ENCODE measurements at regions not wholly inside any gene's neighbourhood (a gene's known extent, or its start where the extent isn't known, plus 50 kb on each side); places are given as distances from the start of the nearest gene placed in this dataset.

DNA sequence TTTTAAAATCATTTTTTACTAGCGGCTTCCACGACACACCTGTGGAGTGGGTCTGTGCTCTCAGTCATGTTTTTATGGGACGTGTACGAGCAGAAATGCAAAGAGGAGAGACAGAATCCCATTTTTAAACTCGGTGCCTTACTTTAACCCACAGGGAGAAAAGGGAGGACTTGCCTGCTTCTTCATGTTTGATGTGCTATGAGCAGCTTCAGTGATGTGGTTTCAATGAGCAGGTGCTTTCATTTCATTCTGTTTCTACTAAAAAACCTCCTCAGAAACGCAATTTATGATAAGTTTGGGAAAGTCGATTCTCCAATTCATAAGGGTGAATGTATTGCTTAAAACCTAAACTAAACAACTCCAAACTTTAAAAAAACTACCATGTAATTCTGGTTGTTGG, 537.2 kb downstream of the GATA3 start:
- Histone ChIP-seq H3K4me3 (ENCODE audit: low read length) (no peak overlapping the region), H3K27me3 (ENCODE audit: control insufficient read depth, insufficient read depth) (peaks cover 5% of the 10 kb centered on the region), H3K27ac (ENCODE audit: low read length) (no peak overlapping the region), H3K4me1 (ENCODE audit: control insufficient read depth, insufficient read depth, low read length) (no peaks in the 10 kb centered on the region), H3K9me3 (ENCODE audit: control insufficient read depth, low read length) (no peaks in the 10 kb centered on the region)
- intact Hi-C loops (cut with DNase I): no loop called here
- ATAC-seq: no peak
- DNase-seq: no peak
- 84% methylated on average over 7 of the region's 7 CpGs for WGBS

DNA sequence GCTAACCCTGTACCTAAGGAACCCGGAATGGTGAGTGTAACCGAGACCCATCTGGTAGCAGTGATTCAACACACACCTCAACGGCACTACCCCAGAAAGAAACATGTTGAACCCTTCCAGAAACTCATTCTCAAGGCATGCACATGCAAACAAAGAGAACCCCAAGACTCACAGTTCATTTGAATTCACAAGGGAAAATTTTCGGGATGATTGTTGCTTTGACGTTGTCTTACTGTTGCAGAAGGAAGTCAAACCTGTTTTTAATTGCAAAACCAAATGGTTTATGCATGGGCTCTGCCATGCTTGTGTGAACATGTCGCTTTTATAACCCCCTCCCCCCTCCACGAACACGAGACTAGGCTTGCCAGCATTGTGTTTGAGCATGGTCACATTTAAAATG, 539.7 kb downstream of the GATA3 start:
- no peak for DNase-seq
- H3K27me3 ChIP-seq (ENCODE audit: control insufficient read depth, insufficient read depth): peaks cover 2% of the 10 kb centered on the region
- H3K9me3 ChIP-seq (ENCODE audit: control insufficient read depth, low read length): no peaks in the 10 kb centered on the region
- no peaks in the 10 kb centered on the region for H3K4me1 ChIP-seq (ENCODE audit: control insufficient read depth, insufficient read depth, low read length)
- H3K4me3 ChIP-seq (ENCODE audit: low read length): no peak overlapping the region
- WGBS: 81% methylated on average over 8 of the region's 8 CpGs
- no peak for ATAC-seq
- intact Hi-C loops (cut with DNase I): no loop called here
- no peak overlapping the region for H3K27ac ChIP-seq (ENCODE audit: low read length)

DNA sequence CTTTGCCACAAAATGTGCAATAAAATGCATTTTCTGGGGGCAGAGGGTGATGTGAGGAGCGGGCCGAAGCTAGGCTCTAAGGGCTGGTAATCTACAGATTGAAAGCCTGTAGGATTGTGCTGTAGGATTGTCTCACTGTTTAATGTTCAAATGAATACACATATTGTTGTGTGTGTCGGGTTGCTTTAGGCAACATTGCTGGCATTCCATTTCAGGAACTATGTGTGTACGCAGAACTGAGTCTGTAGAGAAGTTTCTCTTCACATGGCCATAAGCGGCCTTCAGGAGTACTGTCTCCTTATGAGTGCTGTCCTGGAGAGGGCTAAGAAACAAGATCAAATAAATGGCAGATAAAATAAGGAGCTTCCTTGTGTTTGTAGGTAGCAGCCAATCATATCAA, 540.2 kb downstream of the GATA3 start:
- intact Hi-C loops (cut with DNase I): no loop called here
- H3K27ac ChIP-seq (ENCODE audit: low read length): no peak overlapping the region
- H3K9me3 ChIP-seq (ENCODE audit: control insufficient read depth, low read length): no peaks in the 10 kb centered on the region
- 67% methylated on average over 5 of the region's 5 CpGs for WGBS
- no peak overlapping the region for H3K4me3 ChIP-seq (ENCODE audit: low read length)
- DNase-seq (no peak), ATAC-seq (no peak)
- H3K27me3 ChIP-seq (ENCODE audit: control insufficient read depth, insufficient read depth): peaks cover 2% of the 10 kb centered on the region
- H3K4me1 ChIP-seq (ENCODE audit: control insufficient read depth, insufficient read depth, low read length): no peaks in the 10 kb centered on the region

DNA sequence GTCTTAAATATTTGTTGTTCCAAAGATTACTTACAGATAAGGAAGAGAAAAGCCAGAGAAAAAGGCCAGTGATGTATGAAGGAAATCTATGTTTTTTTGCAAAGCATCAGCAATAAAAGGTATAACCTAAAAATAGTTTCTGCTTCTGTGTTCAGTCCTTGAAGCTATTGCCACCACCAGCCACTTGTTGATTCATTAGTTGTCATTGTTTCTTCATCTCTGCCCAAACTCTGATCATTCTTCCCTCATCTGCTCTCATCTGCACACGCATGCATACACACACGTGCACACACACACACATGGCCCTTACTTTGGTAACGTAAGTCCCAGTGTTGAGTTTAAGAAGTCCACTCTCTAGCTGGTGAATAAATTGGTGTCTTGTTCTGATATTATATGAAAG, 540.7 kb downstream of the GATA3 start:
- no peak for ATAC-seq
- Histone ChIP-seq H3K27ac (ENCODE audit: low read length) (no peak overlapping the region), H3K9me3 (ENCODE audit: control insufficient read depth, low read length) (no peaks in the 10 kb centered on the region), H3K4me3 (ENCODE audit: low read length) (no peak overlapping the region), H3K4me1 (ENCODE audit: control insufficient read depth, insufficient read depth, low read length) (no peaks in the 10 kb centered on the region), H3K27me3 (ENCODE audit: control insufficient read depth, insufficient read depth) (peaks cover 2% of the 10 kb centered on the region)
- intact Hi-C loops (cut with DNase I): no loop called here
- WGBS: 62% methylated on average over 3 of the region's 3 CpGs
- no peak for DNase-seq

DNA sequence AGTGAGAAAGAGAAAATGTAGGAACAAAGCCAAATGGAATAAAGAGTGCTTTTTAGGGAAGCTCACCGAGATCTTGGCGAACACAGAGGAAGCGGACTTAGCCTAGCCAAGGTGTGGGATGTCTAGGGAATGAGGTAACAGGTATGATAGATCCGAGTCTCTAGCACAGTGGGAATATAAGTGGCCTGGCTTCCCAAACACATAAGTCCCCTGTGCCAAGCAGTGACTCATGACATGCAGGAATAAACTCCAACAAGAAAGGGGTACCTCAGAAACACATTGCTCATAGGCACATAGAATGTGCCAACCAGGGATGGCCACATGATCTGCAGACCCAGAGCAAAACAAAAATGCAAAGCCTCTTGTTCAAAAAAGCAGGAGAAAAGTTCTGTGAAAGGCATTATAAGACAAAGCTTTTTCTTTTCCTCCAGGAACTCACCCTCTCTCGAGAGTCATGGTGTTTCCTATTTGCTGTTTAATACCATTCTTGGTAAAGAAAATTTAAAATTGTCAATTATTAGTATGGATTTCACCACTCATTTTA, 542.5 kb downstream of the GATA3 start:
- DNase-seq (no peak), ATAC-seq (no peak)
- H3K27me3 ChIP-seq (ENCODE audit: control insufficient read depth, insufficient read depth): no peaks in the 10 kb centered on the region
- H3K9me3 ChIP-seq (ENCODE audit: control insufficient read depth, low read length): no peaks in the 10 kb centered on the region
- intact Hi-C loops (cut with DNase I): no loop called here
- no peak overlapping the region for H3K4me3 ChIP-seq (ENCODE audit: low read length)
- no peak overlapping the region for H3K27ac ChIP-seq (ENCODE audit: low read length)
- WGBS: 71% methylated on average over 5 of the region's 5 CpGs
- H3K4me1 ChIP-seq (ENCODE audit: control insufficient read depth, insufficient read depth, low read length): no peaks in the 10 kb centered on the region

DNA sequence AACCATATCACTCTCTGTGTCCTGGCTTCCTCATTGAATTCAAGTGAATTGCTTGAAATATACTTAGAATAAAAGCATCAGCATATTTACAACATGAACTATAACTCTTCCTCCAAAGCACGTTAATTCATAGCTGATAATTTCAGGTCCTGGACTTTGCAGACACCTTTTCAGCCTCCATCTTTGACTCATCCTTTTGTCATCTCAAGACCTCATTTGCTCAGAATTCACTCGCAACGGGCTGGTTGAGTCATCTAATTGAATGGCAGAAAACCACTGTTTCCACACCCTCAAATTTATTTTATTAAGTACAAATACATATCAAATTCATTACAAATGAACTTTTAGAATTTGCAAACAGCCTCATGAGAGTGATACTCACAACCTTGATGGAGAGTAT, 545.7 kb downstream of the GATA3 start:
- no peaks in the 10 kb centered on the region for H3K9me3 ChIP-seq (ENCODE audit: control insufficient read depth, low read length)
- intact Hi-C loops (cut with DNase I): no loop called here
- WGBS: 90% methylated on average over 3 of the region's 3 CpGs
- no peak for DNase-seq
- no peak for ATAC-seq
- H3K4me1 ChIP-seq (ENCODE audit: control insufficient read depth, insufficient read depth, low read length): no peaks in the 10 kb centered on the region
- H3K4me3 ChIP-seq (ENCODE audit: low read length): no peak overlapping the region
- no peak overlapping the region for H3K27ac ChIP-seq (ENCODE audit: low read length)
- no peaks in the 10 kb centered on the region for H3K27me3 ChIP-seq (ENCODE audit: control insufficient read depth, insufficient read depth)

DNA sequence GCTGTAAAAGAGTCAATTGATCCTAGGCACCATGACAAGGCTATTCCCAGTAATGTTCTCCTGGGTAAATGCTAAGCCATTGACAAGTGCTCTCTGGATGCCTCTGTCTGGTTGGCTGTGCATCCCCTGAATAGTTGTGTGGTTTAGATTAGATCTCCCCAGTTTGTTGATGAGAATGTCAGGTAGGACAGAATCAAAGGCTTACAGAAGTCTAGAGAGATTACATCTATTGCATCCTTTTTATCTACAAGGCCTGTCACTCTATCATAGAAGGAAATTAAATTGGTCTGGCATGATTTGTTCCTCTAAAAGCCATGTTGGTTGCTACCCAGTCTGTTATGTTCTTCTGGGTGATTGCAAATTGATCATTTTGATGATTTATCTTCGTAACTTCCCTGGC, 548.3 kb downstream of the GATA3 start:
- DNase-seq (no peak), ATAC-seq (no peak)
- Histone ChIP-seq H3K27ac (ENCODE audit: low read length) (no peak overlapping the region), H3K4me1 (ENCODE audit: control insufficient read depth, insufficient read depth, low read length) (no peaks in the 10 kb centered on the region), H3K9me3 (ENCODE audit: control insufficient read depth, low read length) (no peaks in the 10 kb centered on the region), H3K4me3 (ENCODE audit: low read length) (no peak overlapping the region), H3K27me3 (ENCODE audit: control insufficient read depth, insufficient read depth) (no peaks in the 10 kb centered on the region)
- intact Hi-C loops (cut with DNase I): no loop called here
- 87% methylated on average over 1 of the region's 1 CpG for whole genome bisulfite sequencing

DNA sequence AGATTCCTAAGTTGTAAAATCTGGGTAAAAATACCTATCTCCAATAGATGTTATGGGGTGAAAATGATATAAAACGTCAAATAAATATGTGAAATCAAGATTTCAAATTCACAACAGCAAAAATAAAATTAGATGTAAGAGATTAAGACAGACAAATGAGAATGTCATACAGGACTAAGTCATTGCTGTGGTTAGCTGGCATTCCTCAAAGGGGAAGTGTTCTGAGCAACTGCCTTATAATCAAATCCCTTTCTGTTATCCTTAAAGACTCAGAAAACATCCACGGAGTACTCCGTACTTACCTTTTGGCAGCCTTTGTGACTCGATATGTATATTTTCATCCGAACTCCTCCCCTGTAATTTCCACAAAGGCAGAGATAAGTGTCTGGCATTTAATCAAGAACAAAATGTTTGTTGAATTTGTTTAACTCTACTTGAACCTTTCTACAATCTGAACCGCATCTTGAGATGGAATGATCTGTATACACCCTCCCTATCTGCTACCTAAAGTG, 559.6 kb downstream of the GATA3 start:
- H3K4me1 ChIP-seq (ENCODE audit: control insufficient read depth, insufficient read depth, low read length): no peaks in the 10 kb centered on the region
- ATAC-seq: no peak
- H3K4me3 ChIP-seq (ENCODE audit: low read length): no peak overlapping the region
- WGBS: 46% methylated on average over 6 of the region's 6 CpGs
- H3K9me3 ChIP-seq (ENCODE audit: control insufficient read depth, low read length): no peaks in the 10 kb centered on the region
- H3K27ac ChIP-seq (ENCODE audit: low read length): no peak overlapping the region
- H3K27me3 ChIP-seq (ENCODE audit: control insufficient read depth, insufficient read depth): no peaks in the 10 kb centered on the region
- no peak for DNase-seq
- intact Hi-C loops (cut with DNase I): no loop called here

DNA sequence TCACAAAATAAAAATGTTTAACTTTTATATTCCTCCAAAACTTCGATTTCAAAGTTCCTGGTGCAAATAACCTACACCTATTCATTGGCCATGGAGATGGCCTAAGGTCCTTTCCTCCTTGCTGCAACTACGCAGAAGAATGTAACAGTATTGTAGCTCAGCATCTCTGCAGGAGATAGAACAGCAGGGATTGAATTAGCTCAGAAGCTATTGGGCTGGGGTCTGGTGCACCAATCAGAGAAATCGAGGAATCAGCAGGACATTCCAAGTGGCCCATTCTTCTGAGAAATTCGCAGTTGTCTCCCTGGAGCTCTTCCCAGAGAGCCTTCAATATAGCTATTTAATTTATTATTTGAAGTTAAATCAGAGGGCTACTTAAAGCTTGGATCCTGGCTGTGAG, 560.6 kb downstream of the GATA3 start:
- no peak overlapping the region for H3K27ac ChIP-seq (ENCODE audit: low read length)
- ATAC-seq: no peak
- no peaks in the 10 kb centered on the region for H3K9me3 ChIP-seq (ENCODE audit: control insufficient read depth, low read length)
- H3K4me1 ChIP-seq (ENCODE audit: control insufficient read depth, insufficient read depth, low read length): no peaks in the 10 kb centered on the region
- no peaks in the 10 kb centered on the region for H3K27me3 ChIP-seq (ENCODE audit: control insufficient read depth, insufficient read depth)
- intact Hi-C loops (cut with DNase I): no loop called here
- no peak overlapping the region for H3K4me3 ChIP-seq (ENCODE audit: low read length)
- WGBS: 81% methylated on average over 4 of the region's 4 CpGs
- DNase-seq: no peak

DNA sequence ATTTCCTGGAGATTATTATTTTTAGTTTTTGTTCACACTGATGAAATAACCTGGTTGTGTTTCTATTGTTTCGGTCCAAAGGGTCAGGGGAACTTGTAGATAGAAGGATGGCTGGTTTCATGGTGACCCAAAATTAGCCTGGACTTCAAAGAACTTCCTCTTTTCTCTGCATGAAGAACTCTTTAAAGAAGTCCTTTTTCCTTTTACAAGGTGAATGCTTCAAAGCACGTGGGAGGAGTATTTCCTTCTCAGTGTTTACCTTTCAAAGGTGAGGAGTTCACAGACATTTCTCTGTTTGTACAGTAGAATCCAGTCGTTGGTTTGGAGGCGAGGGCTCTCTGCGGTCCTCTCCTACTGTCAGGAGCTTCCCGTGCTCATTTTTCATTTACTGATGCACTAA, 561.7 kb downstream of the GATA3 start:
- WGBS: 45% methylated on average over 6 of the region's 6 CpGs
- intact Hi-C loops (cut with DNase I): no loop called here

DNA sequence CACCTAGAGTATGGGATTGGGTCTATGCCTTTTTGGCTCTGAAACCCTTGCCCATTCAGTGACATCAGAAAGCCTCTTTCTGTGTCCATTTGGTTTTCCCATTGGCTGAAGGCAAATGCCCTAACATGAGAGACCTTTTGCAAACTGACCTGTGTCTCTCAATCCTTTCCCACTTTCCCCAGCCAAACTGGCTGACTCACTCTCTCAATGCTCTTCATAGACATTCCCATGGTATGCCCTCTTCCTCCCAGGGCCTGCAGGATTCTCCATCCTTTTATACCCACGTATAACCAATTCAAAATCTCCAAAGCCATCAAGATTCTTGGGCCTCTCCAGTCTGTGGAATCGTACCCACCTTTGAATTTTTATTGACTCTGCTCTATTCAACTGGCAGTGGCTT, 563.3 kb downstream of the GATA3 start:
- Histone ChIP-seq H3K27ac (ENCODE audit: low read length) (no peak overlapping the region), H3K4me3 (ENCODE audit: low read length) (no peak overlapping the region), H3K27me3 (ENCODE audit: control insufficient read depth, insufficient read depth) (no peaks in the 10 kb centered on the region), H3K4me1 (ENCODE audit: control insufficient read depth, insufficient read depth, low read length) (no peaks in the 10 kb centered on the region), H3K9me3 (ENCODE audit: control insufficient read depth, low read length) (no peaks in the 10 kb centered on the region)
- ATAC-seq: no peak
- 86% methylated on average over 2 of the region's 2 CpGs for WGBS
- intact Hi-C loops (cut with DNase I): no loop called here
- no peak for DNase-seq

More for the DNA sequence above, 561.7 kb downstream of the GATA3 start:
- Histone ChIP-seq H3K4me3 (ENCODE audit: low read length) (no peak overlapping the region), H3K27me3 (ENCODE audit: control insufficient read depth, insufficient read depth) (no peaks in the 10 kb centered on the region), H3K9me3 (ENCODE audit: control insufficient read depth, low read length) (no peaks in the 10 kb centered on the region), H3K4me1 (ENCODE audit: control insufficient read depth, insufficient read depth, low read length) (no peaks in the 10 kb centered on the region), H3K27ac (ENCODE audit: low read length) (no peak overlapping the region)
- no peak for ATAC-seq
- no peak for DNase-seq

DNA sequence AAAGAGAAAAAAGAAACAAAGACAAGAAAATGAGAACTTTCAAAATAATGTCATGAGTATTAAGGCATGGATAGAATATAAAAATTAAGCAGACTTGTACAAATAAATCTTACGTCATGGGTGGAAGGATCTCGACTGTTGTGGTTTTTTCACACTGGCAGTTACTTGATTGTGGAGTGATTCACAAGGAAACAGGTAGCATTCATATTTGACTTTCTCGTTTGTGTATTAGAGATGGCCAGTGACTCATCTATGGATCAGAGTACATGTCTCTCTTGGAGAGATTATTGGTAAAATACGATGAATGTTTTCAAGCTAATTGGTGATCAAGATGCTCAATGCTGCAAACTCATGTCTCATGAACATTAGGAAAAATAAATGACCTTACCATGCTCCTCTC, 564.3 kb downstream of the GATA3 start:
- Histone ChIP-seq H3K4me1 (ENCODE audit: control insufficient read depth, insufficient read depth, low read length) (no peaks in the 10 kb centered on the region), H3K27ac (ENCODE audit: low read length) (no peak overlapping the region), H3K4me3 (ENCODE audit: low read length) (no peak overlapping the region), H3K9me3 (ENCODE audit: control insufficient read depth, low read length) (no peaks in the 10 kb centered on the region), H3K27me3 (ENCODE audit: control insufficient read depth, insufficient read depth) (no peaks in the 10 kb centered on the region)
- intact Hi-C loops (cut with DNase I): no loop called here
- 80% methylated on average over 4 of the region's 4 CpGs for WGBS
- DNase-seq (no peak), ATAC-seq (no peak)

Measured in right cardiac atrium (tissue), 5 donors.